NCI-H2081 (cell line): ENCODE measurements at regions not wholly inside any gene's neighbourhood (a gene's known extent, or its start where the extent isn't known, plus 50 kb on each side); places are given as distances from the start of the nearest gene placed in this dataset.

Source experiments
- DNase-seq, 2 experiments: peaks; one replicate each; lab custom pipeline; 2025; lab: John Stamatoyannopoulos, UW

GRCh38 chr11:28619846-28620540 is 511.8 kb downstream of the METTL15 start:
- no peak for DNase-seq

GRCh38 chr11:28618416-28618815 is 510.2 kb downstream of the METTL15 start:
- DNase-seq = no peak

- DNase-seq = no peak
Measured at GRCh38 chr11:28616160-28616965, 508.2 kb downstream of the METTL15 start.

- DNase-seq = no peak
Measured at GRCh38 chr11:28615542-28615941, 507.4 kb downstream of the METTL15 start.

- DNase-seq = no peak
Measured at GRCh38 chr11:28606930-28607329, 498.7 kb downstream of the METTL15 start.

- DNase-seq = no peak
Measured at GRCh38 chr11:28599656-28600055, 491.5 kb downstream of the METTL15 start.

GRCh38 chr11:28598531-28598930 is 490.3 kb downstream of the METTL15 start:
- no peak for DNase-seq

GRCh38 chr11:28596816-28597215 is 488.6 kb downstream of the METTL15 start:
- no peak for DNase-seq

GRCh38 chr11:28592141-28592540 is 484.0 kb downstream of the METTL15 start:
- no peak for DNase-seq

- DNase-seq = no peak
Measured at GRCh38 chr11:28584992-28585391, 476.8 kb downstream of the METTL15 start.

GRCh38 chr11:28582506-28582905 is 474.3 kb downstream of the METTL15 start:
- DNase-seq = no peak

GRCh38 chr11:28581286-28582242 is 473.4 kb downstream of the METTL15 start:
- DNase-seq = no peak

GRCh38 chr11:28571371-28571770 is 463.2 kb downstream of the METTL15 start:
- DNase-seq = no peak

GRCh38 chr11:28569106-28569505 is 460.9 kb downstream of the METTL15 start:
- no peak for DNase-seq

- DNase-seq = no peak
Measured at GRCh38 chr11:28566339-28567089, 458.3 kb downstream of the METTL15 start.

GRCh38 chr11:28559492-28559891 is 451.3 kb downstream of the METTL15 start:
- DNase-seq = no peak

GRCh38 chr11:28547321-28547741 is 439.1 kb downstream of the METTL15 start:
- peak; percentile 36 to 85 for DNase-seq

GRCh38 chr11:28545536-28545935 is 437.3 kb downstream of the METTL15 start:
- no peak for DNase-seq

GRCh38 chr11:28542561-28542960 is 434.4 kb downstream of the METTL15 start:
- DNase-seq = no peak

- no peak for DNase-seq
Measured at GRCh38 chr11:28539239-28540030, 431.2 kb downstream of the METTL15 start.

- no peak for DNase-seq
Measured at GRCh38 chr11:28537822-28538221, 429.6 kb downstream of the METTL15 start.
